Lower leg skin (tissue), 4 donors: ENCODE measurements at regions not wholly inside any gene's neighbourhood (a gene's known extent, or its start where the extent isn't known, plus 50 kb on each side); places are given as distances from the start of the nearest gene placed in this dataset.

Experiments
- DNase-seq, 2 donors: peaks; one replicate each; pipeline ENCODE4 v3.0.0-alpha.2; 2019; ENCODE audit warnings: low spot score in 2 of 2
- H3K4me3 ChIP-seq: fragments of 200-600 bp; sonication (generic); 2 replicates; pipeline ENCODE4 v1.5.1; 2017; ENCODE audit warnings: mild to moderate bottlenecking, low read depth; ENCODE audit not compliant: poor library complexity, severe bottlenecking
- POLR2A ChIP-seq, 2 donors: fragments of 450-650 bp; IDR thresholded peaks; one replicate each; pipeline ENCODE4 v1.6.1; 2016 to 2017; ENCODE audit warnings: antibody characterized with exemption in 2 of 2, mild to moderate bottlenecking in 1 of 2, moderate library complexity in 1 of 2
- WGBS, 2 donors: methylation state at CpG; one replicate each; pipeline ENCODE4 v1.1.5; 2018; 5-methylcytosine and 5-hydroxymethylcytosine counted together
- intact Hi-C: fragments of 100-400 bp; cut with DNase I; formaldehyde crosslinking; loops from one replicate; pipeline ENCODE4 v1.15.0; 2023; ENCODE audit warnings: low total_unique reads
- TF ChIP-seq, protein P1 (sequence below), 3 donors: fragments of 450-650 bp; IDR thresholded peaks; one replicate each; pipeline ENCODE4 v1.5.1; 2016; ENCODE audit warnings: antibody characterized with exemption in 3 of 3, mild to moderate bottlenecking in 3 of 3, moderate library complexity in 2 of 3

DNA sequence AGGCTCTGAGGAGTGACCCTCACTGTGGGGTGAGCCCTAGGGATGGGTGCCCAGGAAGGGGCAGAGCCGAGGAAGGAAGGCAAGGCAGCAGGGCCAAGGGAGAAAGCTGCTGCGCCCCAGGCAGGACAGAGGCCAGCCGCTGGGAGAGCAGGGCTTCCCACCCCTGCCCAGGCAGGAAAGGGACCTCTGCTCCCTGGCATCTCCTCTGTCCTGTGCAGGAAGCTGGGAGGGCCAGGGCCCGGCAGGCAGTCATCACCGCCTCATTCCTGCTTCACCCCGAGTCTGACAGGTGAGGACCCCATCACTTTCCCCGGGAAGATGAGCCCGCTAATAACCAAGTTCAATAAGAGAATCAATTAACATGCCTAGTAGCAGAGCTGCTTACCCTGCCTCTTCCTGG is 81.3 kb downstream of the EDN3 start:
- H3K4me3 ChIP-seq, result no peak overlapping the region
- TF ChIP-seq, protein P1, sequence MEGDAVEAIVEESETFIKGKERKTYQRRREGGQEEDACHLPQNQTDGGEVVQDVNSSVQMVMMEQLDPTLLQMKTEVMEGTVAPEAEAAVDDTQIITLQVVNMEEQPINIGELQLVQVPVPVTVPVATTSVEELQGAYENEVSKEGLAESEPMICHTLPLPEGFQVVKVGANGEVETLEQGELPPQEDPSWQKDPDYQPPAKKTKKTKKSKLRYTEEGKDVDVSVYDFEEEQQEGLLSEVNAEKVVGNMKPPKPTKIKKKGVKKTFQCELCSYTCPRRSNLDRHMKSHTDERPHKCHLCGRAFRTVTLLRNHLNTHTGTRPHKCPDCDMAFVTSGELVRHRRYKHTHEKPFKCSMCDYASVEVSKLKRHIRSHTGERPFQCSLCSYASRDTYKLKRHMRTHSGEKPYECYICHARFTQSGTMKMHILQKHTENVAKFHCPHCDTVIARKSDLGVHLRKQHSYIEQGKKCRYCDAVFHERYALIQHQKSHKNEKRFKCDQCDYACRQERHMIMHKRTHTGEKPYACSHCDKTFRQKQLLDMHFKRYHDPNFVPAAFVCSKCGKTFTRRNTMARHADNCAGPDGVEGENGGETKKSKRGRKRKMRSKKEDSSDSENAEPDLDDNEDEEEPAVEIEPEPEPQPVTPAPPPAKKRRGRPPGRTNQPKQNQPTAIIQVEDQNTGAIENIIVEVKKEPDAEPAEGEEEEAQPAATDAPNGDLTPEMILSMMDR (IDR thresholded peaks at IDR 0.05), result no peak
- no peak for TF ChIP-seq POLR2A (IDR thresholded peaks at IDR 0.05)
- intact Hi-C loops, result no loop called here
- no peak for DNase-seq
- WGBS, 2 donors, result 34 to 45% methylated on average over 7 of the region's 8 CpGs

DNA sequence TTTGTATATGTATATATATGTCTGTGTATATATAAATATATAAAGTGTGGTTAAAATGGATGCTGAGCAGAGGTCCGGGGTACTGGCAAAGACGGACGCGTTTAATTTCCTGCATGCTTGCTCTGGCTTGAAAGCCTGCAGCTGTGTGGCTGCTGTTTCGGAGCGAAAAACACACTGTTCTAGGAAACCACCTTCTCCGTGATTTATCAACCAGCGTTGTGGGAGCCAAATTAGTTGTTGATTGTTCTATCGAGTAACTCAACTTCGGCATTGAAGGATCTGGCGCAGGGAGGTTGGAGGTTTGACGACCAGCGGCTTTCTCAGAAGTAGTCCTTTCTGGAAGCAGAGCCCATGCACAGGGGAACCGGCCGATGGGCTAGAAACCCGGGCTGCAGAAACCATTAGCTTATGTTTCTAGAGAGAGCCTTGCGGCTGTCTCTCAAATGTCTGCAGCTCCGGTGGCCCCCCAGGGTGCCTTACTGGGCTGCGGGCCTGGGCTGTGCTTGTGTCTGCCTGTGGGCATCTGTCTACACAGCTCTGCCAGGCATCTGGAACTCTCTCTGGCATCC is 81.8 kb downstream of the EDN3 start:
- intact Hi-C loops, result no loop called here
- no peak for DNase-seq
- no peak overlapping the region for H3K4me3 ChIP-seq
- TF ChIP-seq, protein P1 (IDR thresholded peaks at IDR 0.05), result no peak
- no peak for TF ChIP-seq POLR2A (IDR thresholded peaks at IDR 0.05)
- WGBS, 2 donors, result 32 to 42% methylated on average over 19 of the region's 19 CpGs

DNA sequence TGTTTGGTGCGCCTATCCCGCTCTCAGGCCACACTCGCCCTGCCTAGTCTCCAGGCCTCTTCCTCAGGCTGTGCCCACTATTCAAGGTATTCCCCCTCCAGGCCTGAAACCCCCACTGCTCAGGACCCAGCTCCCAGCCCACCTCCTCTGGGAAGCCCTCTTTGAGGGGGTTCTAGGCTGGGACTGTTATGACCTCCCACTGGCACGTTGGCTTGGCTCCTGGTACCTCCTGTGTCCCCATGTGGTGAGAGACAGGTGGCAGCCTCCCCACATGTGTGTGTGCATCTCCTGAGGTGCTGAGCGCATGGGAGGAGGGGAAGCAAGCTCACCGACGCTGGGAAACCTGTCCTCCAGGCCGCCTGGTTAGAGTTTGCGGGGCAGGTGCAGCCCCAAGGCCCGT is 82.5 kb downstream of the EDN3 start:
- DNase-seq, result no peak
- 67 to 70% methylated on average over 6 to 10 of the region's 10 CpGs for WGBS, 2 donors
- intact Hi-C loops, result no loop called here
- no peak for TF ChIP-seq POLR2A (IDR thresholded peaks at IDR 0.05)
- TF ChIP-seq, protein P1 (IDR thresholded peaks at IDR 0.05), result no peak
- no peak overlapping the region for H3K4me3 ChIP-seq

DNA sequence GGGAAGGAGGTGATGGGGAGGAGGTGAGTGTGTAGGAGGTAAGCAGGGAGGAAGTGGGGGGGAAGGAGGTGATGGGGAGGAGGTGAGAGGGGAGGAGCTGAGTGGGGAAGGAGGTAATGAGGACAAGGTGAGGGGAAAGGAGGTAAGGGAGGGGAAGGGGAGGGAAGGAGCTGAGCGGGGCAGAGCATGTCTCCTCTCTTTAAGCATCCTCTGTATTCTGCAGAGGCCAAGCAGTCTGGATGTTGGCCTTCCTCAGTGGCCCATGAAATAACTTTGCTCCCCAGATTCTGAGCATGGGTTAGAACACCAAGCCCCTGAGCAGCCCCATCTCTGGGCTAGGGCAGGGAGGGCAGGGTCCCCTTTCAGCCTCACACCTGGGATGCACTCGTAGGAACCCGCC is 84.6 kb downstream of the EDN3 start:
- TF ChIP-seq, protein P1 (IDR thresholded peaks at IDR 0.05), result no peak
- TF ChIP-seq POLR2A (IDR thresholded peaks at IDR 0.05), result no peak
- intact Hi-C loops, result loop anchor here (1.0 kb wide), 1 partner anchor 30 kb away; no protein-coding TSS in a partner anchor
- H3K4me3 ChIP-seq, result no peak overlapping the region
- 55 to 100% methylated on average over 1 to 3 of the region's 3 CpGs for WGBS, 2 donors
- no peak for DNase-seq

DNA sequence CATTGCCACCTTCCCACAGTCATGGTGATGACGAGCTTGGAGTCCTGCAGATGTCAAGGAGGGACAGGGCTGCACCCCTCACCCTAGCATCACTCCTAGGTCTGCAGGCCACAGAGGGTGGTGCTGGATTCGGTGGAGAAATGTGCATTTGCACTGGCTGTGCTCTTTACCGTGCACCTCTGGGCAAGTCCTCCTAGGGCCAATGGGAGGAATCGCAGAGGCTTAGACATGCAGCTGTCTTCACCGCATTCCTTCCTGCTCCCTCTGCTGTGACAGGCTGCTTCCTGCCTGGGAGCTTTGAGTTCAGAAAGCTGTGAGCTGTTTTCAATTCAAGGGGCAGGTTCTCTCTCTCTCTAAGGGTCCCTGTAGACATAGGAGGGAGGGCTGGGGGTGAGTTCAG is 85.1 kb downstream of the EDN3 start:
- no peak for DNase-seq
- intact Hi-C loops, result loop anchor here (1.0 kb wide), 1 partner anchor 30 kb away; no protein-coding TSS in a partner anchor
- H3K4me3 ChIP-seq, result no peak overlapping the region
- TF ChIP-seq, protein P1 (IDR thresholded peaks at IDR 0.05), result no peak
- no peak for TF ChIP-seq POLR2A (IDR thresholded peaks at IDR 0.05)
- 18 to 30% methylated on average over 5 of the region's 5 CpGs for WGBS, 2 donors

DNA sequence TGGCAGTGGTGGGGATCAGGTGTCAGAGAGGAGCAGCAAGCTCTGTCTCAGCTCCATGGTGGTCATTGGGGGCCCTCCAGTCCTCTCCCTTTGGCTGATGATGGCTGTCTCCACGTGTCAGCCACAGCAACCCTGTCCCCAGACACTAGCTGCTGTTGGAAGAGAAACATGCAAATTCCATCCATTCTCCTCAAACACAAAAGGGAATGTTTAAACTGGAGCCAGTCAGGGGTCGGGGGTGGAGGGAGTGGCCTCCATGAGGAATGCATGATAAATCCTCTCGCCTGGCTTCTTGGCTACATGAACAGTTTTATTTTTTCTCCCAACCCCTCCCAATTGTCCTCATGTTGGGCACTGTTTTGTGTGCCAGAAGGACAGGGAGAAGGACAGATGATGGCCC is 86.4 kb downstream of the EDN3 start:
- H3K4me3 ChIP-seq, result no peak overlapping the region
- no peak for DNase-seq
- TF ChIP-seq POLR2A (IDR thresholded peaks at IDR 0.05), result no peak
- TF ChIP-seq, protein P1 (IDR thresholded peaks at IDR 0.05), result no peak
- intact Hi-C loops, result no loop called here
- whole genome bisulfite sequencing, 2 donors, result 27 to 45% methylated on average over 3 of the region's 3 CpGs
